ENCODE measurements at regions not wholly inside any gene's neighbourhood (a gene's known extent, or its start where the extent isn't known, plus 50 kb on each side); places are given as distances from the start of the nearest gene placed in this dataset.

- TF ChIP-seq CTCF (IDR thresholded peaks at IDR 0.05 in 8 of 11, conservative IDR thresholded peaks at IDR 0.05 in 3 of 11) (no peak), POLR2AphosphoS5 (IDR thresholded peaks at IDR 0.05) (no peak)
Observed at GRCh38 chr4:3847211-3847940, 81.2 kb downstream of the ADRA2C start.

Measured in spleen (tissue), 7 donors.